HCT116 (cell line): ENCODE measurements at regions not wholly inside any gene's neighbourhood (a gene's known extent, or its start where the extent isn't known, plus 50 kb on each side); places are given as distances from the start of the nearest gene placed in this dataset.

Experiments
- ATAC-seq: fragments of 200-7000 bp; cut with Tn5 transposase; 2 replicates; pipeline ENCODE4 v1.9.1; 2020; ENCODE audit warnings: mild to moderate bottlenecking, moderate library complexity
- BruUV-seq: library from RNA; stranded (reverse); fragments of 400-500 nt; replicated peaks from 2 replicates; lab custom pipeline; 2021; lab: Mats Ljungman, UMichigan
- CTCF ChIA-PET: fragments of 300-600 bp; sonication (Branson Sonifier 250); formaldehyde crosslinking; loops from one replicate; lab custom pipeline; 2021; ENCODE audit warnings: antibody characterized with exemption; lab: Charles Lee
- POLR2A ChIA-PET: fragments of 300-600, 350-600 bp; sonication (Branson Sonifier 250); formaldehyde crosslinking; loops from one replicate; lab custom pipeline; 2021; ENCODE audit warnings: antibody characterized with exemption; lab: Charles Lee
- RAD21 ChIA-PET, 2 experiments: fragments of 300-600 bp; sonication (Branson Sonifier 250); formaldehyde crosslinking; loops; one replicate each; lab custom pipeline; 2023; ENCODE audit warnings: low total read pairs in 2 of 2; ENCODE audit not compliant: uncharacterized antibody in 2 of 2, unreplicated experiment in 2 of 2, low non-redundant PET in 1 of 2; lab: Charles Lee
- DNase-seq: peaks from one replicate; pipeline ENCODE4 v3.0.0-alpha.2; 2010; ENCODE audit warnings: low read depth, low spot score
- H2AFZ ChIP-seq: fragments of 200-600 bp; shearing (Covaris generic), sonication (generic); 2 replicates; pipeline ENCODE4 v1.6.1; 2017; ENCODE audit warnings: low read depth, mixed run types, mixed read lengths, antibody characterized with exemption, low read length; ENCODE audit not compliant: poor library complexity, severe bottlenecking
- H3K27ac ChIP-seq: 2 replicates; pipeline ENCODE4 v1.5.1; 2012; ENCODE audit warnings: low read depth, low read length
- H3K27me3 ChIP-seq: fragments of 200-600 bp; sonication (generic); 2 replicates; pipeline ENCODE4 v1.6.1; 2016; ENCODE audit warnings: mixed run types, low read length, mixed read lengths; ENCODE audit not compliant: insufficient read depth
- H3K36me3 ChIP-seq, 2 experiments: fragments of 200-500 bp in 1 of 2; fragments of 200-600 bp in 1 of 2; sonication (Bioruptor generic) in 1 of 2; sonication (generic) in 1 of 2; 2 replicates each; pipeline versions ENCODE4 v1.5.1 to v1.6.1; 2014 to 2016; ENCODE audit warnings: low read length in 2 of 2, inconsistent platforms in 1 of 2, mixed read lengths in 1 of 2, mixed run types in 1 of 2; ENCODE audit not compliant: insufficient read depth in 2 of 2, control insufficient read depth in 1 of 2
- H3K4me1 ChIP-seq, 2 experiments: fragments of 200-600 bp in 1 of 2; sonication (generic) in 1 of 2; 2 replicates each; pipeline versions ENCODE4 v1.5.1 to v1.6.1; 2012 to 2017; ENCODE audit warnings: low read length in 2 of 2, inconsistent platforms in 1 of 2, mild to moderate bottlenecking in 1 of 2, mixed read lengths in 1 of 2, mixed run types in 1 of 2, moderate library complexity in 1 of 2; ENCODE audit not compliant: insufficient read depth in 2 of 2, control insufficient read depth in 1 of 2
- H3K4me2 ChIP-seq: fragments of 200-600 bp; sonication (generic); 2 replicates; pipeline ENCODE4 v1.6.1; 2017; ENCODE audit warnings: mixed run types, low read length, mixed read lengths
- H3K4me3 ChIP-seq, 2 experiments: fragments of 200-600 bp in 1 of 2; sonication (generic) in 1 of 2; replicated peaks in 1 of 2; 2 replicates each; pipeline ENCODE4 v1.5.1; 2011 to 2016; ENCODE audit warnings: low read length in 2 of 2, control low read depth in 1 of 2, low read depth in 1 of 2, mild to moderate bottlenecking in 1 of 2, mixed read lengths in 1 of 2, mixed run types in 1 of 2
- H3K79me2 ChIP-seq: fragments of 200-600 bp; sonication (generic); 2 replicates; pipeline ENCODE4 v1.6.1; 2017; ENCODE audit warnings: mild to moderate bottlenecking, mixed run types, low read length, moderate library complexity, mixed read lengths; ENCODE audit not compliant: insufficient read depth
- H3K9ac ChIP-seq: fragments of 200-600 bp; sonication (generic); 2 replicates; pipeline ENCODE4 v1.6.1; 2016; ENCODE audit warnings: low read length, mixed read lengths
- H3K9me2 ChIP-seq: fragments of 200-600 bp; sonication (generic), shearing (Covaris generic); 2 replicates; pipeline ENCODE4 v1.6.1; 2017; ENCODE audit warnings: mixed run types, mild to moderate bottlenecking, moderate library complexity; ENCODE audit not compliant: insufficient read depth
- H3K9me3 ChIP-seq, 2 experiments: fragments of 200-500 bp in 1 of 2; fragments of 200-600 bp in 1 of 2; sonication (Bioruptor generic) in 1 of 2; sonication (generic) in 1 of 2; 2 replicates each; pipeline ENCODE4 v1.6.1; 2014 to 2017; ENCODE audit warnings: low read length in 2 of 2, mixed read lengths in 2 of 2, inconsistent platforms in 1 of 2, low read depth in 1 of 2, mild to moderate bottlenecking in 1 of 2, mixed run types in 1 of 2, moderate library complexity in 1 of 2; ENCODE audit not compliant: control insufficient read depth in 1 of 2, insufficient read depth in 1 of 2
- H4K20me1 ChIP-seq: fragments of 200-600 bp; sonication (generic), shearing (Covaris generic); 2 replicates; pipeline ENCODE4 v1.6.1; 2017; ENCODE audit warnings: mixed run types, mild to moderate bottlenecking, moderate library complexity; ENCODE audit not compliant: insufficient read depth
- CBX3 ChIP-seq: IDR thresholded peaks from 2 replicates; pipeline ENCODE4 v1.6.1; 2012; ENCODE audit warnings: low read depth
- CEBPB ChIP-seq: IDR thresholded peaks from 2 replicates; pipeline ENCODE4 v1.6.1; 2012; ENCODE audit warnings: low read depth
- EGR1 ChIP-seq: IDR thresholded peaks from 2 replicates; pipeline ENCODE4 v1.6.1; 2012; ENCODE audit warnings: low read depth
- ELF1 ChIP-seq: IDR thresholded peaks from 2 replicates; pipeline ENCODE4 v1.6.1; 2012; ENCODE audit warnings: low read depth, borderline replicate concordance
- EZH2phosphoT487 ChIP-seq: fragments of 200-600 bp; IDR thresholded peaks from 2 replicates; pipeline ENCODE4 v1.6.1; 2018; ENCODE audit warnings: antibody characterized with exemption, borderline replicate concordance
- FOSL1 ChIP-seq: IDR thresholded peaks from 2 replicates; pipeline ENCODE4 v1.6.1; 2012; ENCODE audit warnings: low read depth
- JUND ChIP-seq: IDR thresholded peaks from 2 replicates; pipeline ENCODE4 v1.6.1; 2012
- POLR2AphosphoS5 ChIP-seq: IDR thresholded peaks from 2 replicates; pipeline ENCODE4 v1.6.1; 2011; ENCODE audit warnings: mild to moderate bottlenecking, low read depth, low read length, moderate library complexity
- RAD21 ChIP-seq: IDR thresholded peaks from 2 replicates; pipeline ENCODE4 v1.6.1; 2012; ENCODE audit warnings: low read depth, mild to moderate bottlenecking
- REST ChIP-seq: IDR thresholded peaks from 2 replicates; pipeline ENCODE4 v1.6.1; 2012; ENCODE audit warnings: low read depth
- SP1 ChIP-seq: IDR thresholded peaks from 2 replicates; pipeline ENCODE4 v1.6.1; 2012; ENCODE audit warnings: low read depth
- SRF ChIP-seq: IDR thresholded peaks from 2 replicates; pipeline ENCODE4 v1.6.1; 2012; ENCODE audit warnings: low read depth
- TCF7L2 ChIP-seq: IDR thresholded peaks from 2 replicates; pipeline ENCODE4 v1.7.0; 2011; ENCODE audit warnings: borderline replicate concordance, inconsistent platforms; ENCODE audit not compliant: insufficient read depth, insufficient read length; ENCODE audit errors: extremely low read depth
- ZBTB33 ChIP-seq: IDR thresholded peaks from 2 replicates; pipeline ENCODE4 v1.6.1; 2011; ENCODE audit warnings: mild to moderate bottlenecking, low read length, moderate library complexity; ENCODE audit not compliant: insufficient replicate concordance; ENCODE audit errors: extremely low read depth
- ZNF274 ChIP-seq: fragments of 200-500 bp; sonication (Bioruptor generic); IDR thresholded peaks from 2 replicates; pipeline ENCODE4 v1.6.1; 2014; ENCODE audit warnings: mild to moderate bottlenecking, low read depth, low read length, inconsistent platforms
- intact Hi-C: fragments of 100-400 bp; cut with micrococcal nuclease; formaldehyde crosslinking; loops from 2 replicates; pipeline ENCODE4 v1.10.0; 2022
- TF ChIP-seq, protein P1 (sequence below): IDR thresholded peaks from 2 replicates; pipeline ENCODE4 v1.6.1; 2012

DNA sequence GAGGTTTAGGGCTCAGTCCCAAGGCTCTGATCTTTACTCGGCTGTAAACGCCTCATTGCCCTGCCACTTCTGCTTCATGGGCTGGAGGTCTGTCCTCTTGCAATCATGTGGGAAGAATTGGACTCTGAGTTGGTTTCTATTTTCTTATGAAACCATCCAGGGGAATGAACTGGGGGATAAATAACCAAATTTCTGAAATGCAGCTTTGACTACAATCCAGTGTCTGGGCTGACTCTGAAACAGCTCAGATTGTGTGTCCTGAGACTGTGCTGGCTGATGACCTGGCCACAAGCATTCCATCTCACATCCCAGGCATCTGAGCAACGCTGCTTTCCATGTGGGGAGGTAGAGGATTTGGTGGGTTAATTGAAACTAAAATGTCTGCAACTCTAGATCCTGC is 71.0 kb upstream of the GALNT15 start:
- no peak for DNase-seq
- Histone ChIP-seq H3K4me2 (peak overlapping the region; percentile 73), H3K27ac (no peak overlapping the region), H4K20me1 (no peaks in the 10 kb centered on the region), H2AFZ (peak overlapping the region; percentile 52), H3K27me3 (no peaks in the 10 kb centered on the region), H3K9ac (0 out of 2 replicates have a peak overlapping the region, but pooled peaks have one; percentile 7), H3K4me3 (no peak overlapping the region), H3K79me2 (no peaks in the 10 kb centered on the region), H3K9me3 (peaks cover 0 to 5% of the 10 kb centered on the region in 2 experiments; a peak in 1 of 4 replicates), H3K36me3 (peaks cover 0 to 8% of the 10 kb centered on the region in 2 experiments; a peak in 1 of 4 replicates)
- ChIA-PET RAD21 (no interaction called here), CTCF (no interaction called here), POLR2A (no interaction called here)
- no TSS peak for BruUV-seq
- intact Hi-C loops, result no loop called here
- TF ChIP-seq ELF1 (no peak), CEBPB (no peak), SRF (no peak), EZH2phosphoT487 (no peak)
- TF ChIP-seq, protein P1, sequence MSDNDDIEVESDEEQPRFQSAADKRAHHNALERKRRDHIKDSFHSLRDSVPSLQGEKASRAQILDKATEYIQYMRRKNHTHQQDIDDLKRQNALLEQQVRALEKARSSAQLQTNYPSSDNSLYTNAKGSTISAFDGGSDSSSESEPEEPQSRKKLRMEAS, result no peak
- TF ChIP-seq, all 23 proteins: peak for 0
- Histone ChIP-seq H3K9me2 (no peaks in the 10 kb centered on the region), H3K4me1 (peaks cover 13 to 31% of the 10 kb centered on the region in 2 experiments)
- ATAC-seq, result no peak

GRCh38 chr3:16104156-16104555 is 70.3 kb upstream of the GALNT15 start:
- H3K4me1 ChIP-seq, result peaks cover 13 to 31% of the 10 kb centered on the region in 2 experiments
- no peaks in the 10 kb centered on the region for H4K20me1 ChIP-seq
- no peak overlapping the region for H3K27ac ChIP-seq
- H3K79me2 ChIP-seq, result no peaks in the 10 kb centered on the region
- no peaks in the 10 kb centered on the region for H3K27me3 ChIP-seq
- no peak overlapping the region for H3K9ac ChIP-seq
- peaks cover 0 to 8% of the 10 kb centered on the region in 2 experiments; a peak in 1 of 4 replicates for H3K36me3 ChIP-seq
- no TSS peak for BruUV-seq
- ChIA-PET RAD21 (no interaction called here), POLR2A (no interaction called here), CTCF (no interaction called here)
- H3K4me2 ChIP-seq, result no peak overlapping the region
- peak overlapping the region; percentile 52 for H2AFZ ChIP-seq
- H3K9me3 ChIP-seq, result peaks cover 0 to 5% of the 10 kb centered on the region in 2 experiments; a peak in 1 of 4 replicates
- H3K9me2 ChIP-seq, result no peaks in the 10 kb centered on the region
- H3K4me3 ChIP-seq, result no peak overlapping the region
- DNase-seq (no peak), ATAC-seq (no peak)
- intact Hi-C loops, result no loop called here
- TF ChIP-seq TCF7L2 (no peak), ZBTB33 (no peak), FOSL1 (no peak), EZH2phosphoT487 (no peak), POLR2AphosphoS5 (no peak), CBX3 (no peak), REST (no peak), SP1 (no peak), EGR1 (no peak), JUND (no peak), RAD21 (no peak), ZNF274 (no peak)
